Activated CD8-positive, alpha-beta memory T cell treated with anti-CD3 and anti-CD28 coated beads, Interleukin-2, amount 50 U/mL, for 24 hours (primary cell): ENCODE measurements at regions not wholly inside any gene's neighbourhood (a gene's known extent, or its start where the extent isn't known, plus 50 kb on each side); places are given as distances from the start of the nearest gene placed in this dataset.

Experiments
- DNase-seq: peaks from one replicate; pipeline ENCODE4 v3.0.0-alpha.2; 2020; ENCODE audit errors: extremely low read depth

DNA sequence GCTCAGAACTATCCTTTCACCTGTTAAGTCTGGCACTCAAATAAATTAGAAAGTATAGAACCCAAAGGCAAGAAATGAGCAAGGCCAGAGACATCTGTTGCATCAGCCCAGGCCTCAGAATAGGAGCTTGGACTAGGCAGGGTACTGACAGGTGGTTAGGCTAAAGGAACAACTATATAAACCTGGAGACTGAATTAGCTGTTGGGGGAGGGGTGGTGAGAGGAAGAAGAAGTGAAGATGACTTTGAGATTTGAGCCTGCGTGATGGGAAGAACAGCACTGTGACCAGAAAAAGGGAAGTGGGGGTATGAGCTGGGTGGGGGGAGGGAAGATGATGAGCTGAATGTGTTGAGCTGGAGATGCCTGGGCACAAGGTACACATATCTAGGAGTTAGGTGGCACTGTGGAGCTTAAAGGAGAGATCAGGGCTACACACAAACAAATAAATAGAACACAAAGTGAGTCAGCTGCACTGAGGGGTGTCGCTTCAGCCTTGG is 244.7 kb downstream of the PTEN start:
- no peak for DNase-seq

- no peak for DNase-seq
These were observed 246.9 kb downstream of the PTEN start for GRCh38 chr10:88110355-88110754.

- no peak for DNase-seq
These were observed 247.4 kb downstream of the PTEN start for GRCh38 chr10:88110822-88111221.

DNA sequence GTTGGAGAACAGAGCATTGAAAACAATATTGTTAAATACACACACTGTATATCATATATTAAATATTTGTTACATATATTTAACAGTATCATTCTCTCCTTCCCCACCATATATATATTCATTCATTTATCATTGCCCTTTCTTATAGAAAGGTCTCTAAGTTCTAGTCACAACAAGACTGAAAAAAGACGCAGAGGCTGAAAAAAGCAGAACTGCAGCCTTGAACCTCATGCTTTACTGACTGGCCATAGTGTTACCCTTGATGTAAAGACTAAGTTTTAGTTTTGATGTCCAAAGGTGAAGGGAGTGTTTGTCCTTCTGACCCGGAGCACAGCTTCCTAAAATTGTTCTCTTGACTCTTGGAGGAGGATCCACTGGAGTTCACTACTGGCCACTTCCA is 247.9 kb downstream of the PTEN start:
- no peak for DNase-seq

DNA sequence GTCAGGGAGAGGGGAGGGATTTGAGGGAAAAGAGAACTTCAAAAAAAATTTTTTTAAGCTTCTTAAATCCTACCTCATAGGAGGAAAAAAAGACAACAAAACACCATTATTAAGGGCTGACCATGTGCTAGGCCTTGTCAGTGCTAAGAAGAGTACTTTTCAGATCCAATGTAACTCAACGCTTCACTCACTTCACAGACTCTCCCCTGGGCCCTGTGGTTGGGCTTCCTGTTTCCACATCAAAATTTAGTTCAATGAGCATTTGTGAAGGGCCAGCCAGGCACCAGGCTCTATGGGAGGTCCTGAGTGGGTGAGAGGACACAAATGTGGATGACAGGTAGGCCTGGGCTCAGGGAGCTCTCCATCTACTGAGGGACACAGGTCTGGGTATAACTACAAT is 249.8 kb downstream of the PTEN start:
- no peak for DNase-seq

- no peak for DNase-seq
These were observed 250.3 kb downstream of the PTEN start for GRCh38 chr10:88113657-88114272.

DNA sequence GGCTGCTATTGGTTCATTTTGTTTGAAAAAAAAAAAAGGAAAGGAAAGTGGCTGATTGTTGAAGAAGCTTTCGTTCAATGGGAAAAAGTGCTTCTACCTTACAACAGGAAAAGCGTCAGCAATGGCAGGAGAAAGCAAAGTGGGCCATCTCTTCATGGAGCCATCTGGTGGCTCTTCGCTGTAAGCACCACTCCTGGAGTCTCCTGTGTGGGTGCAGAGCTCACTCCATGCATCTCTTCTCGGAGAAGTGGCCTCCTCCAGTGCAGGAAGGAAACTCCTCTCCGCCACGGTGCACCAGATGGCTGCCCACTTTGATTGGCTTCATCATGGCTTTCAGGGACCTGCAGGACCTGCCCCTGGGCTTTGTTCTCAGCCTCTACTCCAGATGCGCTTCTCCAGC is 250.9 kb downstream of the PTEN start:
- DNase-seq, result no peak

- no peak for DNase-seq
These were observed 252.0 kb downstream of the PTEN start for GRCh38 chr10:88115407-88115806.

- DNase-seq, result no peak
These were observed 252.5 kb downstream of the PTEN start for GRCh38 chr10:88115968-88116367.

GRCh38 chr10:88116481-88116880 is 253.1 kb downstream of the PTEN start:
- DNase-seq, result no peak

DNA sequence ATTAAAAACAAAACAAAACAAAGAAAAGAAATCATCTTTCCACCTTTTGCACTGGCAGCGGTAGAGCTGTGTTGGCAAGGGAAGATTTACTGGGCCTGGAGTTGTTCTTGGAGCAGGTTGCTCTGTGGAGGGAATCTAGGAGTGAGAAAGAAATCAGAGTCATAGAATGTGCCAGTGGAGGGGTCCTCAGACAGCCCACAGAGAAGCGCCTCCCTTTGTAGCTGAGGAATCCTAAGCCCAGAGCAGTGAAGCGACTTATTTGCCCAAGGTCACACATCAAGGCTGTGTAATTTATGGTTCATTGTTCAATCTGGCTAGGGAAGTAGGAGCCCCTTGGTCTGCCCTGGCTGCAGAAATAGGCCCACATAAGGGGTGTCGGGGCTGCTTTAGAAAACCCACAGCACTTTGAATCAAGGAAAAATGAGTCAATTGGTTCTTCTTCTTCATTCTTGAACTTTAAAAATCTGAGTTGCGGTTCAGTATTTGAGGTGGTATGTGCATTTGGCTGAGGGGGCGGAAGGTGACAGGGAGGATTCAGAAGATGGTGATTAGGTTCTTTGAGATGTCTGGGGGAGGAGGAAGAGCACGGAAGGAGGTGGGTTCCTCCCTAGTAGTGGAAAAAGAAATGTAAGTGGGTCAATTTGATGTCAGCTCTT is 253.7 kb downstream of the PTEN start:
- peak; percentile 45 for DNase-seq

- no peak for DNase-seq
These were observed 254.6 kb downstream of the PTEN start for GRCh38 chr10:88117869-88118632.

DNA sequence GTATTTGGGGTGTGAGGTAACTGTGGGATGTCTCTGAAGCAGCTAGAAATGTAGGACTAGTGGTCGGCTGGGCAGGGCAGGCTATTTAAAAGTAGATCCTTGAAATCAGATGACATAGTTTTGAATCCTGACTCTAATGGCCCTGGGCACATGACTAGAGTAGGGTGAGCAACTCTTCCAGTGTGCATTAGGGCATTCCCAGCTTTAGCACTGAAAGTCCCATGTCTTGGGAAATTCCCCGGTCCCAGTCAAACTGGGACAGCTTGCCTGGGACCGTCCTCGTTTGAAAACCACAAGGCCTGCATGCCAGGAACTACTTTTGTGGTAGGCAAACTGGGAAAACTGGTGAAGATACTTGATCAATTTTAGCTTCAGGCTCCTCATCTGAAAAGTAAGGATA is 255.3 kb downstream of the PTEN start:
- no peak for DNase-seq

DNA sequence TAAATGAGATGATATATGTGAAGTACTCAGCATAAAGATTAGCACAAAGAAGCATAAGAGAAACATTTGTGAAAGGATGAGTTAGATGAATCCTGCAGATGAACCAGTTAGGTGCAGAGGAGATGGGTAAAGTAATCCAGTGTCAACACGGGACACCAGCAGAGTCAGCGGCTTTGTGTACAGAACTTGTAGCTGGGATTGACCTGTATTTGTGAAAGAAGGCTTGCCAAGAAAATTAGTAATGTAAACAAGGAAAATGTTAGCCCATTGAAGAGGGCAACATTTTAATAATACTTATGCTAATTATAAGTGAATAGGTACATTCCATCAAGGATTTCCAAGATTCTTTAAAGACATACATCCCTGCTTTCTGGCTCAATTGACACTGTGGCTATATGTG is 255.7 kb downstream of the PTEN start:
- DNase-seq, result no peak

GRCh38 chr10:88120075-88120474 is 256.6 kb downstream of the PTEN start:
- no peak for DNase-seq

DNA sequence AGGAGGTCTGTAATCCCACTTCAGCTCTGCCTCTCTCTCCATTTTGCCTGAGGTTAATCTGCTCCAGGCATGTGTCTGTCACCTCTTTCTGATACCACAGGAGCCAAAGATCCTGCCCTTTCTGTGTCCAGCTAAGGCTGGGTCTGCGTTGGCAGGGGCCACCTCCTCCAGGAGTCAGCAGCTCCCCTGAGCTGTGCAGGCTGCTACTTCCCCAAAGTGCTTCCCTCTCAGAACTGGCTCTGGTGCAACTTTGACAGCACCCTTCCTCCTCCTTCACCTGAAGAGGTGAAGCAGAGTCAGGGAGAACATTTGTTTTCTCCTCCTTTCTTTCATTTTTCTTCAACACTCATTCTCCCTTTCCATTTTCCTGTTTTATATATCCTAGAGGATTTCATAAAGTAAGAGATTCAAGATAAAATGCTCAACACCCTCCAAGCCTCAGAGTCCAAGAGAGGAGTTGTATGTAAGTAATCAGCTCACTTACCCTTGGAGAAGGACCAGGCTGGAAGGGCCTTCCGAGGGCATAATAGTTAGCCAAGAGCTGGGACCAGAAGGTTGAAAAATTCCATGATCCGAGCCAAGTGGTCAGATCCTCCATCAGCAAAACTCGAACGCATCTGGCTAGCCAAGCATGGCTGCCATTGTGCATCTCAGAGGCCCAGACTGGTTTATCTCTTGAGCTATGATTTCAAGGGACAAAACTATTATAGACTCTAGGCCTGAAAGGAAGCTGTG is 257.3 kb downstream of the PTEN start:
- DNase-seq, result no peak

DNA sequence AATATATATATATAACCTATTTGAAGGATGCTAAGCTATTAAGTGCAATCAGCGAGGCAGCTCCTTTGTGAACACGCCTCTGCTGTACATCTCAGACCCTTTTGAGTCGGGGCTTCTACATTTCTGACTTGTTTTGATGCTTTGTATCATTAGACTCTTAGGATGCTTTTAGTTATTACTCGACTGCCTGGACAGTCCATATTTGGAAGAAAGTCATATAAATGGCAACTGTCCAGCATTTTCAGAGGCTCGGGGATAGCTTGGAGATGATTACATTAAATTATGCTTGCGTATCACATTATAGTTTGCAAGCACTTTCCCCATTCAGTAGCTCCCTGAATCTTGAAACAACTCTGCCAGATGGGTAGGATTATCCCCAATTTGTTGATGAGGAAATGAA is 257.9 kb downstream of the PTEN start:
- DNase-seq, result no peak

DNA sequence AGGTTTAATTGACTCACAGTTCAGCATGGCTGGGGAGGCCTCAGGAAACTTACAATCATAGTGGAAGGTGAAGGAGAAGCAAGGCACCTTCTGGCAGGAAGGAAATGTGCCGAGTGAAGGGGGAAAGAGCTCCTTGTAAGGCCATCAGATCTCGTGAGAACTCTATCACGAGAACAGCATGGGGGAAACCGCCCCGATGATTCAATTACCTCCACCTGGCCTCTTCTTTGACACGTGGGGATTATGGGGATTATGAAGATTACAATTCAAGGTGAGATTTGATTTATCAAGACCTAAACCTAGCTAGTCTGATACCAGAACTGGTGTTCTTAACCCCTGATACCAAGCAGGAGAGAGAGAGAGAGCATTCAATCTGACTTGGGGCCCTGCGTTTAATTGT is 258.7 kb downstream of the PTEN start:
- DNase-seq, result no peak

- no peak for DNase-seq
These were observed 259.2 kb downstream of the PTEN start for GRCh38 chr10:88122576-88122975.

DNA sequence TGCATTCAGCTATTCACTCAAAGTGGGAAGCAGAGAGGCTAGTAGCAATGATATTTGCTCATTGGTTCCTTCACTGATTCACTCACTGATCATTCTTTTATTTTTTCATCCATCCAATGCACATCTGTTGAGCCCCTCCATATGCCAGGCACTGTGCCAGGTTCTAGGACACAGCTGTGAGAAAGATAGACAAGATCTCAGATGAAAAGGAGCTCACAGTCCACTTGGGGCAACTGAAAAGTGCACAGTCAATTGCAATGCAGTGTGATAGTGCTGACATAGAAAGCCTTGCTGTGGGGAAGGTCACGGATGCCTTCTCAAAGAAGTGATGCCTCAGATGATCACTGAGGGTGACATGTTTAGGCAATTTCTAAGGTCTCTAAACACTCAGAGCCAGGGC is 262.3 kb downstream of the PTEN start:
- DNase-seq, result no peak

DNA sequence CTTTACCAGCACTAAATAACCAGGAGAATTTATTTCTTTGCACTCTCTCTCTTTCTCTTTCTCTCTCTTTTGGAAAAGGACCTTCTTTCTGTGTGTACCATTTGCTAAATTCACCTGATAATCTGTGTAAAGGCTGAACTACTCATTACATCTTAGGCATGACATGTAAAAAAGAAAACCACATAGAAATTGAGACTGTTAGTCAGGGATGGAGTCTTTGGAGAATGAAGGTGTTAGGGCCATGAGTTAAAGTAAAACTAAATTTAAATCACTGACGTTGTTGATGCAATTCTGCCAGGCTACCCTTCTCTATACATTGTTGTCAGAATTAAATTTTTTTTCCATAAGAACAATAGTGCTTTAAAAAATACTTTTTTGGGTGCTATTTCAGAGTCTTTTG is 263.3 kb downstream of the PTEN start:
- no peak for DNase-seq

- DNase-seq, result no peak
These were observed 263.8 kb downstream of the PTEN start for GRCh38 chr10:88127269-88127668.
